ENCODE measurements at regions not wholly inside any gene's neighbourhood (a gene's known extent, or its start where the extent isn't known, plus 50 kb on each side); places are given as distances from the start of the nearest gene placed in this dataset.

DNA sequence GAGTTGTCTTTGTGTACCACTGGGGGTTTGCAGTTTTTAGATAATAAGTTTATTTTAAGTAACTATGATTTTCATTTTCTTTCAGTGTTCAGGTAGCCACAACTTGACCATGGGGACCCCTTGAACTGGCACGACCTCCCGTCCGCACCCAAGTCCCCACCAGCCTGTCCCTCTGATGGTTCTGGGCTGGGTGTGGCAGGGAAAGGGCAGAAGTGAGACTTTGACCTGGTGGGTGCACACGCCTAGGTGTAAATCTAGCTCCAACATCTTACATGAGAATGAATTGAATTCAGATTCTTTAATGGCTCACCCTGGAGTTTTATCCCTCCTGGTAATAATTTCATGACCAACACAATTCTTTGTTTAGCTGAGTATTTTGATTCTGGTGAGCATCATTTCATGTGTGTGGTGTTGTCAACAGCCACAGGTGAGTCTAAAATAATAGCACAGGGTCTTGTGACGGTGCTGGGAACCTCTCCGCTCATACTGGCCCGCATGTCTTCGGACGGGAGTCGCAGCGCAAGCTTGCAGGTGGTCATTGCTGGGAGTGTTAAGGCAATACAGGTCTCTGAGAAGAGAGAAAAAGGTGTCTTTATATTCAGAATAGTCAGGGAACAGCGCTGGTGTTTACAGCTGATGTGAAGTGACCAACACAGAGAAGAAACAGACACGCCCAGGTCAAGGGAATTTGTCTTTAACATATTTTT is 50.8 kb upstream of the POFUT2 start:
- no peak for TF ChIP-seq Cebpa-rat (IDR thresholded peaks at IDR 0.05)
- Histone ChIP-seq H3K36me3 (no peaks in the 10 kb centered on the region), H4K20me1 (peaks cover 0 to 13% (median 0%) of the 10 kb centered on the region in 11 experiments; a peak in 1 of 22 replicates), H3K9me3 (replicated peaks in 1 of 11) (no peaks in the 10 kb centered on the region), H3K27ac (no peak overlapping the region), H3K27me3 (no peaks in the 10 kb centered on the region; a peak in 1 of 22 replicates), H3K4me1 (peaks cover 0 to 24% (median 15%) of the 10 kb centered on the region in 10 experiments; a peak in 14 of 20 replicates), H3K4me3 (no peak overlapping the region), H3K4me2 (no peak overlapping the region), H3K9ac (no peak overlapping the region)

GRCh38 chr21:45339421-45340402 is 52.0 kb upstream of the POFUT2 start:
- H3K27me3 ChIP-seq: no peaks in the 10 kb centered on the region; a peak in 1 of 22 replicates
- H3K4me3 ChIP-seq: no peak overlapping the region
- peaks cover 0 to 24% (median 15%) of the 10 kb centered on the region in 10 experiments; a peak in 14 of 20 replicates for H3K4me1 ChIP-seq
- H3K9ac ChIP-seq: no peak overlapping the region
- no peaks in the 10 kb centered on the region for H3K36me3 ChIP-seq
- H3K4me2 ChIP-seq: no peak overlapping the region
- H4K20me1 ChIP-seq: peaks cover 0 to 7% (median 0%) of the 10 kb centered on the region in 11 experiments; a peak in 2 of 22 replicates
- no peak for TF ChIP-seq Cebpa-rat (IDR thresholded peaks at IDR 0.05)
- H3K27ac ChIP-seq: no peak overlapping the region
- H3K9me3 ChIP-seq (replicated peaks in 1 of 11): no peaks in the 10 kb centered on the region

DNA sequence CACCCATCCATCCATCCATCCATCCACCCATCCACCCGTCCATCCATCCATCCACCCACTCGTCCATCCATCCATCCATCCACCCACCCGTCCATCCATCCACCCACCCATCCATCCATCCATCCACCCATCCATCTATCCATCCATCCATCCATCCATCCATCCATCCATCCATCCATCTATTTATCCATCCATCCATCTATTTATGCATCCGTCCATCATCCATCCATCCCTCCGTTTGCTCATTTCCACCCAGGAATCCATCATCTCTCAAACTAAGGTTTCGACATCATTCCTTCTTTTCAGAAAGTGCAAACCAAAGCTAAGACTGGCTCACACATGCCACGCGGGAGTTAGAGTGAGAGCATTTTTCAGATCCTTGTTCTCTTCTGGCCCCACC is 52.8 kb upstream of the POFUT2 start:
- Histone ChIP-seq H3K4me2 (no peak overlapping the region), H3K27ac (no peak overlapping the region), H3K36me3 (no peaks in the 10 kb centered on the region), H4K20me1 (peaks cover 0 to 7% (median 0%) of the 10 kb centered on the region in 11 experiments; a peak in 2 of 22 replicates), H3K27me3 (no peaks in the 10 kb centered on the region; a peak in 1 of 22 replicates), H3K4me1 (peaks cover 0 to 24% (median 15%) of the 10 kb centered on the region in 10 experiments; a peak in 14 of 20 replicates), H3K4me3 (no peak overlapping the region), H3K9ac (no peak overlapping the region), H3K9me3 (replicated peaks in 1 of 11) (no peaks in the 10 kb centered on the region)
- no peak for TF ChIP-seq Cebpa-rat (IDR thresholded peaks at IDR 0.05)

- TF ChIP-seq Cebpa-rat (IDR thresholded peaks at IDR 0.05): no peak
These were observed 53.6 kb upstream of the POFUT2 start for GRCh38 chr21:45341261-45341660.

GRCh38 chr21:45341779-45342178 is 54.1 kb upstream of the POFUT2 start:
- Histone ChIP-seq H3K27ac (no peak overlapping the region), H4K20me1 (no peaks in the 10 kb centered on the region; a peak in 1 of 22 replicates), H3K36me3 (no peaks in the 10 kb centered on the region), H3K9ac (no peak overlapping the region; a peak in 1 of 22 replicates), H3K4me2 (peak overlapping the region in 1 of 11 experiments; percentile 5; a peak in 1 of 22 replicates), H3K4me1 (peaks cover 0 to 13% (median 8%) of the 10 kb centered on the region in 10 experiments; a peak in 13 of 20 replicates), H3K27me3 (peaks cover 0 to 3% (median 0%) of the 10 kb centered on the region in 11 experiments; a peak in 3 of 22 replicates), H3K9me3 (replicated peaks in 1 of 11) (no peaks in the 10 kb centered on the region), H3K4me3 (no peak overlapping the region)
- TF ChIP-seq Cebpa-rat (IDR thresholded peaks at IDR 0.05): no peak

More at GRCh38 chr21:45341261-45341660, 53.6 kb upstream of the POFUT2 start:
- Histone ChIP-seq H3K4me2 (peak overlapping the region in 1 of 11 experiments; percentile 5; a peak in 1 of 22 replicates), H3K4me1 (peaks cover 0 to 19% (median 13%) of the 10 kb centered on the region in 10 experiments; a peak in 14 of 20 replicates), H3K9me3 (replicated peaks in 1 of 11) (no peaks in the 10 kb centered on the region), H3K9ac (no peak overlapping the region; a peak in 1 of 22 replicates), H3K36me3 (no peaks in the 10 kb centered on the region), H3K4me3 (no peak overlapping the region), H3K27me3 (no peaks in the 10 kb centered on the region; a peak in 1 of 22 replicates), H3K27ac (no peak overlapping the region), H4K20me1 (peaks cover 0 to under 1% (median 0%) of the 10 kb centered on the region in 11 experiments; a peak in 1 of 22 replicates)

DNA sequence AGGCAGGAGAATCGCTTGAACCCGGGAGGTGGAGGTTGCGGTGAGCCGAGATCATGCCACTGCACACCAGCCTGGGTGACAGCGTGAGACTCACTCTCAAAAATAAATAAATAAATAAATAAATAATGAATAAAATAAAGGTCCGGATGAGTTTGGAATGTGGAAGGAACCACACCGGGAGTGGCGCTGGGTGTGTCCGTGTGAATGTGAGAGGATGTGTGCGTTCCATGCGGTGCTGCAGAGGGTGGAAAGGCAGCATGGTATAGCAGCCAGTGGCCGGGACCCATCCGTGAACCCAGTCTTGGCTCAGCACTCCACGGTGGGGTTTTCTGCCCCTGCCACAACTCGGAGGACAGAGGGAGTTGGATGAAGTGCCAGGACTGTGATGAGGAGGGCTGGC is 56.2 kb upstream of the POFUT2 start:
- no peaks in the 10 kb centered on the region for H3K9me3 ChIP-seq (replicated peaks in 1 of 11)
- peaks cover 7 to 16% (median 13%) of the 10 kb centered on the region in 11 experiments; a peak in 17 of 22 replicates for H3K27me3 ChIP-seq
- H3K4me2 ChIP-seq: no peak overlapping the region
- peaks cover 0 to 8% (median 0%) of the 10 kb centered on the region in 11 experiments; a peak in 1 of 22 replicates for H4K20me1 ChIP-seq
- TF ChIP-seq Cebpa-rat (IDR thresholded peaks at IDR 0.05): no peak
- H3K9ac ChIP-seq: no peak overlapping the region
- no peak overlapping the region for H3K4me3 ChIP-seq
- peaks cover 0 to 22% (median 16%) of the 10 kb centered on the region in 10 experiments; a peak in 15 of 20 replicates for H3K4me1 ChIP-seq
- H3K27ac ChIP-seq: no peak overlapping the region
- H3K36me3 ChIP-seq: no peaks in the 10 kb centered on the region

GRCh38 chr21:45344576-45344975 is 56.9 kb upstream of the POFUT2 start:
- H3K9ac ChIP-seq: no peak overlapping the region
- no peak overlapping the region for H3K27ac ChIP-seq
- no peak for TF ChIP-seq Cebpa-rat (IDR thresholded peaks at IDR 0.05)
- H3K4me1 ChIP-seq: peaks cover 0 to 28% (median 20%) of the 10 kb centered on the region in 10 experiments; a peak in 16 of 20 replicates
- no peaks in the 10 kb centered on the region for H3K36me3 ChIP-seq
- no peak overlapping the region for H3K4me2 ChIP-seq
- no peak overlapping the region for H3K4me3 ChIP-seq
- H4K20me1 ChIP-seq: peaks cover 0 to 8% (median 0%) of the 10 kb centered on the region in 11 experiments; a peak in 1 of 22 replicates
- H3K27me3 ChIP-seq: peaks cover 7 to 16% (median 13%) of the 10 kb centered on the region in 11 experiments; a peak in 17 of 22 replicates
- H3K9me3 ChIP-seq (replicated peaks in 1 of 11): no peaks in the 10 kb centered on the region

GRCh38 chr21:45347048-45347711 is 57.8 kb upstream of the COL18A1 start:
- H4K20me1 ChIP-seq: peaks cover 0 to 8% (median 0%) of the 10 kb centered on the region in 11 experiments; a peak in 1 of 22 replicates
- H3K36me3 ChIP-seq: no peaks in the 10 kb centered on the region
- H3K9me3 ChIP-seq (replicated peaks in 1 of 11): no peaks in the 10 kb centered on the region
- peaks cover 9 to 48% (median 42%) of the 10 kb centered on the region in 10 experiments for H3K4me1 ChIP-seq
- no peak overlapping the region for H3K4me3 ChIP-seq
- no peak overlapping the region for H3K27ac ChIP-seq
- H3K9ac ChIP-seq: 0 out of 22 replicates have a peak overlapping the region, but pooled peaks of 1 of the 11 experiments have one; percentile 18
- peaks cover 7 to 16% (median 13%) of the 10 kb centered on the region in 11 experiments; a peak in 17 of 22 replicates for H3K27me3 ChIP-seq
- no peak for TF ChIP-seq Cebpa-rat (IDR thresholded peaks at IDR 0.05)
- peak overlapping the region in 7 of 11 experiments; percentile 14 to 70 (median 66); a peak in 13 of 22 replicates for H3K4me2 ChIP-seq

All from BLaER1 treated with 17β-estradiol and CSF1 and Interleukin-3, amounts not matched to agents 10 nM and 100 nM (cell line).